GM10266 (cell line): ENCODE measurements at regions not wholly inside any gene's neighbourhood (a gene's known extent, or its start where the extent isn't known, plus 50 kb on each side); places are given as distances from the start of the nearest gene placed in this dataset.
"Not testable (repeated sequence)": the region's sequence is repeated elsewhere in the genome, so short reads cannot be mapped to it uniquely, and the experiment has no call there.

Source experiments
- DNase-seq: peaks from one replicate; pipeline ENCODE4 v3.0.0; 2012; ENCODE audit errors: extremely low spot score
- TF ChIP-seq, protein P1 (sequence below): IDR thresholded peaks from 2 replicates; pipeline ENCODE4 v1.5.1; 2012; ENCODE audit warnings: mild to moderate bottlenecking, low read depth; ENCODE audit not compliant: control insufficient read depth, insufficient read depth; ENCODE audit errors: missing control alignments

GRCh38 chr13:44680746-44681355, 104.7 kb upstream of the TSC22D1 start:
- TF ChIP-seq, protein P1, sequence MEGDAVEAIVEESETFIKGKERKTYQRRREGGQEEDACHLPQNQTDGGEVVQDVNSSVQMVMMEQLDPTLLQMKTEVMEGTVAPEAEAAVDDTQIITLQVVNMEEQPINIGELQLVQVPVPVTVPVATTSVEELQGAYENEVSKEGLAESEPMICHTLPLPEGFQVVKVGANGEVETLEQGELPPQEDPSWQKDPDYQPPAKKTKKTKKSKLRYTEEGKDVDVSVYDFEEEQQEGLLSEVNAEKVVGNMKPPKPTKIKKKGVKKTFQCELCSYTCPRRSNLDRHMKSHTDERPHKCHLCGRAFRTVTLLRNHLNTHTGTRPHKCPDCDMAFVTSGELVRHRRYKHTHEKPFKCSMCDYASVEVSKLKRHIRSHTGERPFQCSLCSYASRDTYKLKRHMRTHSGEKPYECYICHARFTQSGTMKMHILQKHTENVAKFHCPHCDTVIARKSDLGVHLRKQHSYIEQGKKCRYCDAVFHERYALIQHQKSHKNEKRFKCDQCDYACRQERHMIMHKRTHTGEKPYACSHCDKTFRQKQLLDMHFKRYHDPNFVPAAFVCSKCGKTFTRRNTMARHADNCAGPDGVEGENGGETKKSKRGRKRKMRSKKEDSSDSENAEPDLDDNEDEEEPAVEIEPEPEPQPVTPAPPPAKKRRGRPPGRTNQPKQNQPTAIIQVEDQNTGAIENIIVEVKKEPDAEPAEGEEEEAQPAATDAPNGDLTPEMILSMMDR = no peak
- peak; percentile 56 for DNase-seq

DNA sequence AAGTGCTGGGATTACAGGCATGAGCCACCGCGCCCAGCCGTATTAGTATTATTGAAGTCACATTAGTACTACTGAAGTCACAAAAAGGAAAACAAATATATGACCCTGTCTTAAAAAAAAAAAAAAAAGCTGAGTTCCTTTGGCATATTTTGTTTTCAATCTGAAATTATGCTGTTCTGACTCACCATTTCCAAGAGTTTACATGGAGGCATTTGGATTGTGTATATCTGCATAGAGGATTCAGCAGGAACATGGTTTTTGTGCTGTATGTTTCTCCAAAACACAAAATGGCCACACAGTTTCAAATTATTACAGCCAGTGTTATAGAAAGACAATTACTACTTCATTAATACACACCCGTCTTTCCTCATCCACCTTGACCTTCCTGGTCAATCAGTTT, 103.5 kb upstream of the TSC22D1 start:
- TF ChIP-seq, protein P1 = no peak
- DNase-seq = no peak

GRCh38 chr13:44678197-44678596, 102.1 kb upstream of the TSC22D1 start:
- DNase-seq = no peak
- TF ChIP-seq, protein P1 = no peak

- TF ChIP-seq, protein P1 = no peak
- DNase-seq = no peak
These were observed 100.4 kb upstream of the TSC22D1 start for GRCh38 chr13:44676534-44676933.

- TF ChIP-seq, protein P1 = no peak
- DNase-seq = no peak
These were observed 93.4 kb upstream of the TSC22D1 start for GRCh38 chr13:44669534-44669933.

GRCh38 chr13:44668688-44669087, 92.6 kb upstream of the TSC22D1 start:
- TF ChIP-seq, protein P1 = no peak
- DNase-seq = no peak

GRCh38 chr13:44667943-44668342, 91.8 kb upstream of the TSC22D1 start:
- DNase-seq = peak; percentile 61
- TF ChIP-seq, protein P1 = no peak

- not testable (repeated sequence) for DNase-seq
These were observed 90.4 kb upstream of the TSC22D1 start for GRCh38 chr13:44666538-44666937.
